ENCODE measurements at regions not wholly inside any gene's neighbourhood (a gene's known extent, or its start where the extent isn't known, plus 50 kb on each side); places are given as distances from the start of the nearest gene placed in this dataset.

DNA sequence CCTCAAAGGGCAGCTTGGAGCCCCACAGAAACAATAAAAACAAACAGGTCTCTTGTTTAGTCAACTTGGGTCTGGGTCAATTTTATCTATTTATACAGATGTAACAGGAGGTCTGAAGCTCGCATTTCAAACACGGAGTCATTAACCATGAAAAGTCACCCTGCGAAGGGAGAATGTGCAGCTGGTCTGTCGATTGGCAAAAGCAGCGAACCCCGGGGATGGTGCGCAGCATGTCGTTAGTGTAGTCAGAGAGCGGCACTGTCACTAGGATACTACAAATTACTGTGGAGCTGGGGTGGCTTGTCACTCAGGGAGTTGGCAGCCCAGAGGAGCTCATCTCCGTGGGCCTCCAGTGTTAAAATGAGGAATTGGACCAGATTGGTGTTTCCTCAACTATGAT is 190.4 kb upstream of the ARG1 start:
- H3K4me3 ChIP-seq (replicated peaks; ENCODE audit: low read depth, low read length) = no peak overlapping the region
- TF ChIP-seq, protein P1, sequence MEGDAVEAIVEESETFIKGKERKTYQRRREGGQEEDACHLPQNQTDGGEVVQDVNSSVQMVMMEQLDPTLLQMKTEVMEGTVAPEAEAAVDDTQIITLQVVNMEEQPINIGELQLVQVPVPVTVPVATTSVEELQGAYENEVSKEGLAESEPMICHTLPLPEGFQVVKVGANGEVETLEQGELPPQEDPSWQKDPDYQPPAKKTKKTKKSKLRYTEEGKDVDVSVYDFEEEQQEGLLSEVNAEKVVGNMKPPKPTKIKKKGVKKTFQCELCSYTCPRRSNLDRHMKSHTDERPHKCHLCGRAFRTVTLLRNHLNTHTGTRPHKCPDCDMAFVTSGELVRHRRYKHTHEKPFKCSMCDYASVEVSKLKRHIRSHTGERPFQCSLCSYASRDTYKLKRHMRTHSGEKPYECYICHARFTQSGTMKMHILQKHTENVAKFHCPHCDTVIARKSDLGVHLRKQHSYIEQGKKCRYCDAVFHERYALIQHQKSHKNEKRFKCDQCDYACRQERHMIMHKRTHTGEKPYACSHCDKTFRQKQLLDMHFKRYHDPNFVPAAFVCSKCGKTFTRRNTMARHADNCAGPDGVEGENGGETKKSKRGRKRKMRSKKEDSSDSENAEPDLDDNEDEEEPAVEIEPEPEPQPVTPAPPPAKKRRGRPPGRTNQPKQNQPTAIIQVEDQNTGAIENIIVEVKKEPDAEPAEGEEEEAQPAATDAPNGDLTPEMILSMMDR (IDR thresholded peaks at IDR 0.05; ENCODE audit: insufficient read depth, low read length, poor library complexity, severe bottlenecking) = no peak
- DNase-seq (ENCODE audit: extremely low read depth, insufficient read length) = no peak
- H3K36me3 ChIP-seq (ENCODE audit: control insufficient read depth, insufficient read depth, low read length) = no peaks in the 10 kb centered on the region
- H3K27me3 ChIP-seq (replicated peaks; ENCODE audit: control insufficient read depth, insufficient read depth, low read length) = peaks cover 2% of the 10 kb centered on the region; the same call in 1 of the 2 replicates

DNA sequence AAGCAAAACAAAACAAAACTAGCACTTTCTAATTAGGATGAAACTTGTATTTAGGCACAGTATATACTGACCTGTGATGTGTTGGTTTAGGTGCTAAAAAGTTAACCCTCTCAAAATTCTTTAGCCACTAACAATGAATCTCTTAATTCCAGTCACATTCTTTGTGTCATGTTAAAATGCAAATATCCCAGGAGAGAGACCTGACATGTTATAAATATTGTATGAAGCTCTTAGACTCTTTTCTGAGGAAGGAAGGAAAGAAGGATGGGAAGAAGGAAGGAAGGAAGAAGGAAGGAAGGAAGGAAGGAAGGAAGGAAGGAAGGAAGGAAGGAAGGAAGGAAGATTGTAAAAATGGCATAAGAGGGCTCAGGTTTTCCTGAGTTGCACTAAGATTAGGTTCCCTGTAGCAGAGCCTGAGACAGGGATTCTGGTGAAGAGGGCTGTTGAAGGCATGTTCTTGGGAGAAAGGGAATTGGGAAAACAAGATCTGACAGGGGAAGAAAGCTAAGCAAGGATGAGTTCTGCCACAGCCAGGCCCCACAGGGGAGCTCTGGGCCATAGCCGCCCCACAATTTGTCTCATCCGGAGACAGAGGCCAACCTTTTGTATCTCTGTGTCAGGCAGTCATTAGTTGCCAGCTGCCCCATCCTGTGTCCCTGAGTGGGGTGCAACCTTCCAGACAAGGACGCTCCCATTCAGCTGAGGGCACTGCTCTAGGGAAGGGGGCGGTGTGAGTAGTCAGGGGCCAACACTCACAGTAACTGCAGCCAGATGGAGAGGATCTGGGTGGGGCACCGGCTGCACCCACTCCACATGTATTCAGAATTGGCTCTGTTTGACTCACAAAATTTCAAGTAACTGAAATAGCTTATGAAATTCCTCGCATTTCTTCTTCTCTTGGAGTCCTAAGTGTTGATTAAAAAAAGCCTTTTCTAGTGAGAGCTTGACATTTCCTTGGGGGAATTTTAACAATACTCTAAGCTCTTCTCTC is 189.3 kb upstream of the ARG1 start:
- TF ChIP-seq, protein P1 (IDR thresholded peaks at IDR 0.05; ENCODE audit: insufficient read depth, low read length, poor library complexity, severe bottlenecking) = no peak
- no peak for DNase-seq (ENCODE audit: extremely low read depth, insufficient read length)
- Histone ChIP-seq H3K4me3 (replicated peaks; ENCODE audit: low read depth, low read length) (no peak overlapping the region), H3K36me3 (ENCODE audit: control insufficient read depth, insufficient read depth, low read length) (no peaks in the 10 kb centered on the region), H3K27me3 (replicated peaks; ENCODE audit: control insufficient read depth, insufficient read depth, low read length) (peaks cover 2% of the 10 kb centered on the region; the same call in 1 of the 2 replicates)

DNA sequence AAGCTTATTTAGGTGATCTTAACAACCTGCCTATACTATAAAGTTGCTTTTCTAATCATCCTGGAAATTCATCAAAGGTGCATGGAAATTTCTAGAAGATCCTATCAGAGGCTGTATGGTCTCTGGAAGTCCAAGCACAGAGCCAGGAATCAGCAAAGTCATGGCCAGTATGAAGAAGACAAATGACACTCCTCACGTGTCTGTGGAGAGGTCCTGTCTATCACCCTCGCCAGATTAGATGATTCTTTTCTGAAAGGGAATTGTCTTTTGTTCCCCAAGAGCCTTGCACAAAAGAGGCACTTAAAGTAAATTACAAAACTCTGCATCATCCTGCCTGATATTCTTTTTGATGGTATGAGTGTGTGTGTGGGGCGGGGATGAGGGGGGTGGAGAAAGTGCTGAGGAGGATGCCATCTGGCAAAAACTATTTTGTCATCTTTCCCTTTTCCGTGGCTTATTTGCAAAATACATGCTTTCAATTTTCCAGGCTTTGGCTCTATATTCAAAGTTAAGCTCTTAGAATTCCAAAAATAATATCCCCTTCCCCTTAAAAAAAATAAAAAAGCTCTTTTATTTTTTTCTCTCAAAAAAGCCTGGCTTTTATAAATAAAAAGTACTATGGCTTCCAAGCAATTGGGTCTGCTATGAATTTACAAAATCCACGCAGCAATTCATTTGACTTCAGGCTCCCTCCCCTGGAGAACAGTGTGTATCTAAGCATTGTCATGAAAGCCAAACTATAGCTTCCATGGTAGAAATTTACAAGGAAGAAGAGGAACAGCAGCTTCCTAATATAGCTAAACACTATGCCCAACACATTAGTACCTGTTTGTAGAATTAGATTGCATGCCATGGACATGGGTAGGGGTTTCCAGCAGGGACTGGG is 185.2 kb upstream of the ARG1 start:
- no peak for DNase-seq (ENCODE audit: extremely low read depth, insufficient read length)
- no peaks in the 10 kb centered on the region for H3K36me3 ChIP-seq (ENCODE audit: control insufficient read depth, insufficient read depth, low read length)
- H3K27me3 ChIP-seq (replicated peaks; ENCODE audit: control insufficient read depth, insufficient read depth, low read length) = no peaks in the 10 kb centered on the region
- TF ChIP-seq, protein P1 (IDR thresholded peaks at IDR 0.05; ENCODE audit: insufficient read depth, low read length, poor library complexity, severe bottlenecking) = no peak
- H3K4me3 ChIP-seq (replicated peaks; ENCODE audit: low read depth, low read length) = no peak overlapping the region

DNA sequence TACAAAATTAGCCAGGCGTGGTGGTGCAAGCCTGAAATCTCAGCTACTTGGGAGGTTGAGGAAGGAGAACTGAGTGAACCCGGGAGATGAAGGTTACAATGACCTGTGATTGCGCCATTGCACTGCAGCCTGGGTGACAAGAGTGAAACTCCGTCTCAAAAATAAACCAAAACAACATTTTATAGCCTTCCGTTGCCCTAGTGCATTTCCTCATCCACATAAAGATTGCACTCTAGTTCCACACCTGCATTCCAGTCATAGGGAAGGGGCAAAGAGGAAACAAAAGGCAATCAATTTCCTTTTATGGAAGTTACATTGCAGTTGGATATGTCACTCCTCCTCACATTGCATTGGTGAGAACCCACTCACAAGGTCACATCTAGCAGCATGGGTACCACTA is 182.7 kb upstream of the ARG1 start:
- TF ChIP-seq, protein P1 (IDR thresholded peaks at IDR 0.05; ENCODE audit: insufficient read depth, low read length, poor library complexity, severe bottlenecking) = no peak
- Histone ChIP-seq H3K27me3 (replicated peaks; ENCODE audit: control insufficient read depth, insufficient read depth, low read length) (no peaks in the 10 kb centered on the region), H3K4me3 (replicated peaks; ENCODE audit: low read depth, low read length) (no peak overlapping the region), H3K36me3 (ENCODE audit: control insufficient read depth, insufficient read depth, low read length) (no peaks in the 10 kb centered on the region)
- no peak for DNase-seq (ENCODE audit: extremely low read depth, insufficient read length)

DNA sequence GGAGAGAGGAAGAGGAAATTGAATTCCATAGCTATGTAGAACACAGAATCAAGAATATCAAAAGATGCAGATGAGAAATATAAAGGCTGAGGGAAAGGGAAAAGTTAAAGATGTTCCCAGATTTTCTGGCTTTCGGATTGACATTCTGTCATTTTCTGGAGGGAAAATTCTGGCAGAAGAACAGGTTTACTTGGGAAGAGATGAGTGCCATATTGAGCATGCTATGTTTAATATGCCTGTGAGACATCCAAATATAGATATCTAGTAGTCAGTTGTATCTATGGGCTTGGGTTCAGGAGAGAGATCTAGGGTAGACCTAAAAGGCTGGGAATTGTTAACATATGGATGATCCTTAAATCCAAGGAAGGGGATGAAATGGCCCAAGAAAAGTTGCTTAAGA is 181.9 kb upstream of the ARG1 start:
- no peak for DNase-seq (ENCODE audit: extremely low read depth, insufficient read length)
- no peak overlapping the region for H3K4me3 ChIP-seq (replicated peaks; ENCODE audit: low read depth, low read length)
- no peaks in the 10 kb centered on the region for H3K27me3 ChIP-seq (replicated peaks; ENCODE audit: control insufficient read depth, insufficient read depth, low read length)
- TF ChIP-seq, protein P1 (IDR thresholded peaks at IDR 0.05; ENCODE audit: insufficient read depth, low read length, poor library complexity, severe bottlenecking) = no peak
- no peaks in the 10 kb centered on the region for H3K36me3 ChIP-seq (ENCODE audit: control insufficient read depth, insufficient read depth, low read length)
